WTC11 (cell line): ENCODE measurements at regions not wholly inside any gene's neighbourhood (a gene's known extent, or its start where the extent isn't known, plus 50 kb on each side); places are given as distances from the start of the nearest gene placed in this dataset.

ENCODE experiments used
- ATAC-seq: fragments of 200-7000 bp; cut with Tn5 transposase; 2 replicates; pipeline ENCODE4 v1.10.0; 2021; ENCODE audit warnings: mild to moderate bottlenecking, moderate library complexity
- CTCF ChIA-PET: fragments of 300-600 bp; sonication (Branson Sonifier 250); formaldehyde crosslinking; loops from one replicate; lab custom pipeline; 2021; ENCODE audit warnings: antibody characterized with exemption; lab: Charles Lee
- POLR2A ChIA-PET: fragments of 350-600 bp; sonication (Branson Sonifier 250); formaldehyde crosslinking; loops from one replicate; lab custom pipeline; 2021; ENCODE audit warnings: antibody characterized with exemption; lab: Charles Lee
- DNase-seq: peaks from one replicate; pipeline ENCODE4 v3.0.0; 2021; ENCODE audit warnings: low spot score
- H3K27ac Mint-ChIP-seq: 2 replicates; pipeline ENCODE4 v1.8.0; 2021; ENCODE audit warnings: mixed read lengths
- H3K27me3 Mint-ChIP-seq: 2 replicates; pipeline ENCODE4 v1.8.0; 2021; ENCODE audit warnings: low read depth, mild to moderate bottlenecking, moderate library complexity, mixed read lengths
- H3K36me3 Mint-ChIP-seq: 2 replicates; pipeline ENCODE4 v1.8.0; 2021; ENCODE audit warnings: mixed read lengths
- H3K4me1 Mint-ChIP-seq: 2 replicates; pipeline ENCODE4 v1.8.0; 2022; ENCODE audit warnings: mixed read lengths
- H3K4me3 Mint-ChIP-seq: 2 replicates; pipeline ENCODE4 v1.8.0; 2021; ENCODE audit warnings: mild to moderate bottlenecking, moderate library complexity, mixed read lengths
- H3K9me3 Mint-ChIP-seq: 2 replicates; pipeline ENCODE4 v1.8.0; 2021; ENCODE audit warnings: mixed read lengths
- ATF1 ChIP-seq: sonication (generic); formaldehyde crosslinking; IDR thresholded peaks from 2 replicates; pipeline ENCODE4 v1.8.1; 2023; ENCODE audit warnings: mild to moderate bottlenecking, moderate library complexity, missing genetic modification reagents
- EMX1 ChIP-seq: fragments of 250-450 bp; sonication (Bioruptor Pico); IDR thresholded peaks from 2 replicates; pipeline ENCODE4 v1.8.0; 2021; ENCODE audit warnings: mild to moderate bottlenecking
- FOXK1 ChIP-seq: sonication (generic); formaldehyde crosslinking; IDR thresholded peaks from 2 replicates; pipeline ENCODE4 v1.8.0; 2022; ENCODE audit warnings: mild to moderate bottlenecking, moderate library complexity, missing genetic modification reagents
- SMAD3 ChIP-seq: sonication (generic); formaldehyde crosslinking; IDR thresholded peaks from 2 replicates; pipeline ENCODE4 v1.8.0; 2022; ENCODE audit warnings: missing genetic modification reagents, mild to moderate bottlenecking, borderline replicate concordance
- SP1 ChIP-seq: sonication (generic); formaldehyde crosslinking; conservative IDR thresholded peaks from 2 replicates; pipeline ENCODE4 v1.8.1; 2022; ENCODE audit warnings: missing genetic modification reagents
- TEAD1 ChIP-seq: sonication (generic); formaldehyde crosslinking; IDR thresholded peaks from 2 replicates; pipeline ENCODE4 v1.8.0; 2022; ENCODE audit warnings: mild to moderate bottlenecking, missing genetic modification reagents
- ZNF121 ChIP-seq: sonication (generic); formaldehyde crosslinking; IDR thresholded peaks from 2 replicates; pipeline ENCODE4 v1.8.0; 2023; ENCODE audit warnings: missing genetic modification reagents
- ZNF671 ChIP-seq: fragments of 250-450 bp; sonication (Bioruptor Pico); IDR thresholded peaks from 2 replicates; pipeline ENCODE4 v1.8.0; 2021; ENCODE audit warnings: mild to moderate bottlenecking
- TF ChIP-seq, protein P1 (sequence below): fragments of 250-450 bp; sonication (Bioruptor Pico); IDR thresholded peaks from 2 replicates; pipeline ENCODE4 v1.9.0; 2021; ENCODE audit warnings: mild to moderate bottlenecking
- TF ChIP-seq, protein P2 (sequence below): sonication (generic); formaldehyde crosslinking; conservative IDR thresholded peaks from 2 replicates; pipeline ENCODE4 v1.8.1; 2022; ENCODE audit warnings: mild to moderate bottlenecking, missing genetic modification reagents
- TF ChIP-seq, protein P3 (sequence below): fragments of 250-450 bp; sonication (Bioruptor Pico); IDR thresholded peaks from 2 replicates; pipeline ENCODE4 v1.9.0; 2021; ENCODE audit warnings: mild to moderate bottlenecking, borderline replicate concordance
- TF ChIP-seq, protein P4 (sequence below): sonication (generic); formaldehyde crosslinking; IDR thresholded peaks from 2 replicates; pipeline ENCODE4 v1.8.0; 2022; ENCODE audit warnings: mild to moderate bottlenecking, missing genetic modification reagents
- TF ChIP-seq, protein P5 (sequence below): fragments of 250-450 bp; sonication (Bioruptor Pico); conservative IDR thresholded peaks from 2 replicates; pipeline ENCODE4 v1.9.0; 2021; ENCODE audit warnings: mild to moderate bottlenecking
- TF ChIP-seq, protein P6 (sequence below): sonication (generic); formaldehyde crosslinking; IDR thresholded peaks from 2 replicates; pipeline ENCODE4 v1.8.1; 2022; ENCODE audit warnings: missing genetic modification reagents, borderline replicate concordance
- TF ChIP-seq, protein P7 (sequence below): sonication (generic); formaldehyde crosslinking; IDR thresholded peaks from 2 replicates; pipeline ENCODE4 v1.8.1; 2023; ENCODE audit warnings: mild to moderate bottlenecking, missing genetic modification reagents
- TF ChIP-seq, protein P8 (sequence below): sonication (generic); formaldehyde crosslinking; IDR thresholded peaks from 2 replicates; pipeline ENCODE4 v1.8.0; 2023; ENCODE audit warnings: mild to moderate bottlenecking, missing genetic modification reagents

DNA sequence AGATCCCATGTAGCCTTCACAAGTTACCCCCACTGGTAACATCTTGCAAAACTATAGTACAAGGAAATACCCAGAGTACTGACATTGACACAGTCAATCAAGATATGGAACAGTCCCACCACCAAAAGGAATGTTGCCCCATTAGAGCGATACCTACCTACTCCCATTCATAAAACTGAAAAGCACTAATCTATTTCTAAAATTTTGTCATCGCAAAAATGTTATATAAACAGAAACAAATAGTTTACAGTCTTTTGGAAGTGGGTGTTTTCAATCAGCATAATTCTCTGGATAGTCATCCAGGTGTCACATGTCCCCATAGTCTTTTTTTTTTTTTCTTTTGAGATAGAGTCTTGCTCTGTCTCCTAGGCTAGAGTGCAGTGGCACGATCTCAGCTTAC, 156.9 kb upstream of the AGTR1 start:
- Mint-ChIP-seq H3K27me3 (no peaks in the 10 kb centered on the region), H3K9me3 (no peaks in the 10 kb centered on the region), H3K36me3 (no peaks in the 10 kb centered on the region), H3K4me1 (no peaks in the 10 kb centered on the region), H3K4me3 (no peak overlapping the region), H3K27ac (no peak overlapping the region)
- DNase-seq (no peak), ATAC-seq (no peak)
- TF ChIP-seq SMAD3 (CRISPR knock-in tag) (no peak), FOXK1 (no peak), EMX1 (no peak), SP1 (CRISPR knock-in tag) (no peak), ATF1 (CRISPR knock-in tag) (no peak), ZNF121 (CRISPR knock-in tag) (no peak), ZNF671 (CRISPR knock-in tag) (no peak), TEAD1 (CRISPR knock-in tag) (no peak)
- TF ChIP-seq, protein P1, sequence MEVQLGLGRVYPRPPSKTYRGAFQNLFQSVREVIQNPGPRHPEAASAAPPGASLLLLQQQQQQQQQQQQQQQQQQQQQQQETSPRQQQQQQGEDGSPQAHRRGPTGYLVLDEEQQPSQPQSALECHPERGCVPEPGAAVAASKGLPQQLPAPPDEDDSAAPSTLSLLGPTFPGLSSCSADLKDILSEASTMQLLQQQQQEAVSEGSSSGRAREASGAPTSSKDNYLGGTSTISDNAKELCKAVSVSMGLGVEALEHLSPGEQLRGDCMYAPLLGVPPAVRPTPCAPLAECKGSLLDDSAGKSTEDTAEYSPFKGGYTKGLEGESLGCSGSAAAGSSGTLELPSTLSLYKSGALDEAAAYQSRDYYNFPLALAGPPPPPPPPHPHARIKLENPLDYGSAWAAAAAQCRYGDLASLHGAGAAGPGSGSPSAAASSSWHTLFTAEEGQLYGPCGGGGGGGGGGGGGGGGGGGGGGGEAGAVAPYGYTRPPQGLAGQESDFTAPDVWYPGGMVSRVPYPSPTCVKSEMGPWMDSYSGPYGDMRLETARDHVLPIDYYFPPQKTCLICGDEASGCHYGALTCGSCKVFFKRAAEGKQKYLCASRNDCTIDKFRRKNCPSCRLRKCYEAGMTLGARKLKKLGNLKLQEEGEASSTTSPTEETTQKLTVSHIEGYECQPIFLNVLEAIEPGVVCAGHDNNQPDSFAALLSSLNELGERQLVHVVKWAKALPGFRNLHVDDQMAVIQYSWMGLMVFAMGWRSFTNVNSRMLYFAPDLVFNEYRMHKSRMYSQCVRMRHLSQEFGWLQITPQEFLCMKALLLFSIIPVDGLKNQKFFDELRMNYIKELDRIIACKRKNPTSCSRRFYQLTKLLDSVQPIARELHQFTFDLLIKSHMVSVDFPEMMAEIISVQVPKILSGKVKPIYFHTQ (CRISPR knock-in tag): no peak
- TF ChIP-seq, protein P2, sequence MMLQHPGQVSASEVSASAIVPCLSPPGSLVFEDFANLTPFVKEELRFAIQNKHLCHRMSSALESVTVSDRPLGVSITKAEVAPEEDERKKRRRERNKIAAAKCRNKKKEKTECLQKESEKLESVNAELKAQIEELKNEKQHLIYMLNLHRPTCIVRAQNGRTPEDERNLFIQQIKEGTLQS (CRISPR knock-in tag): no peak
- TF ChIP-seq, protein P3, sequence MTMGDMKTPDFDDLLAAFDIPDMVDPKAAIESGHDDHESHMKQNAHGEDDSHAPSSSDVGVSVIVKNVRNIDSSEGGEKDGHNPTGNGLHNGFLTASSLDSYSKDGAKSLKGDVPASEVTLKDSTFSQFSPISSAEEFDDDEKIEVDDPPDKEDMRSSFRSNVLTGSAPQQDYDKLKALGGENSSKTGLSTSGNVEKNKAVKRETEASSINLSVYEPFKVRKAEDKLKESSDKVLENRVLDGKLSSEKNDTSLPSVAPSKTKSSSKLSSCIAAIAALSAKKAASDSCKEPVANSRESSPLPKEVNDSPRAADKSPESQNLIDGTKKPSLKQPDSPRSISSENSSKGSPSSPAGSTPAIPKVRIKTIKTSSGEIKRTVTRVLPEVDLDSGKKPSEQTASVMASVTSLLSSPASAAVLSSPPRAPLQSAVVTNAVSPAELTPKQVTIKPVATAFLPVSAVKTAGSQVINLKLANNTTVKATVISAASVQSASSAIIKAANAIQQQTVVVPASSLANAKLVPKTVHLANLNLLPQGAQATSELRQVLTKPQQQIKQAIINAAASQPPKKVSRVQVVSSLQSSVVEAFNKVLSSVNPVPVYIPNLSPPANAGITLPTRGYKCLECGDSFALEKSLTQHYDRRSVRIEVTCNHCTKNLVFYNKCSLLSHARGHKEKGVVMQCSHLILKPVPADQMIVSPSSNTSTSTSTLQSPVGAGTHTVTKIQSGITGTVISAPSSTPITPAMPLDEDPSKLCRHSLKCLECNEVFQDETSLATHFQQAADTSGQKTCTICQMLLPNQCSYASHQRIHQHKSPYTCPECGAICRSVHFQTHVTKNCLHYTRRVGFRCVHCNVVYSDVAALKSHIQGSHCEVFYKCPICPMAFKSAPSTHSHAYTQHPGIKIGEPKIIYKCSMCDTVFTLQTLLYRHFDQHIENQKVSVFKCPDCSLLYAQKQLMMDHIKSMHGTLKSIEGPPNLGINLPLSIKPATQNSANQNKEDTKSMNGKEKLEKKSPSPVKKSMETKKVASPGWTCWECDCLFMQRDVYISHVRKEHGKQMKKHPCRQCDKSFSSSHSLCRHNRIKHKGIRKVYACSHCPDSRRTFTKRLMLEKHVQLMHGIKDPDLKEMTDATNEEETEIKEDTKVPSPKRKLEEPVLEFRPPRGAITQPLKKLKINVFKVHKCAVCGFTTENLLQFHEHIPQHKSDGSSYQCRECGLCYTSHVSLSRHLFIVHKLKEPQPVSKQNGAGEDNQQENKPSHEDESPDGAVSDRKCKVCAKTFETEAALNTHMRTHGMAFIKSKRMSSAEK (CRISPR knock-in tag): no peak
- TF ChIP-seq, protein P4, sequence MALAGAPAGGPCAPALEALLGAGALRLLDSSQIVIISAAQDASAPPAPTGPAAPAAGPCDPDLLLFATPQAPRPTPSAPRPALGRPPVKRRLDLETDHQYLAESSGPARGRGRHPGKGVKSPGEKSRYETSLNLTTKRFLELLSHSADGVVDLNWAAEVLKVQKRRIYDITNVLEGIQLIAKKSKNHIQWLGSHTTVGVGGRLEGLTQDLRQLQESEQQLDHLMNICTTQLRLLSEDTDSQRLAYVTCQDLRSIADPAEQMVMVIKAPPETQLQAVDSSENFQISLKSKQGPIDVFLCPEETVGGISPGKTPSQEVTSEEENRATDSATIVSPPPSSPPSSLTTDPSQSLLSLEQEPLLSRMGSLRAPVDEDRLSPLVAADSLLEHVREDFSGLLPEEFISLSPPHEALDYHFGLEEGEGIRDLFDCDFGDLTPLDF (CRISPR knock-in tag): no peak
- TF ChIP-seq, protein P5, sequence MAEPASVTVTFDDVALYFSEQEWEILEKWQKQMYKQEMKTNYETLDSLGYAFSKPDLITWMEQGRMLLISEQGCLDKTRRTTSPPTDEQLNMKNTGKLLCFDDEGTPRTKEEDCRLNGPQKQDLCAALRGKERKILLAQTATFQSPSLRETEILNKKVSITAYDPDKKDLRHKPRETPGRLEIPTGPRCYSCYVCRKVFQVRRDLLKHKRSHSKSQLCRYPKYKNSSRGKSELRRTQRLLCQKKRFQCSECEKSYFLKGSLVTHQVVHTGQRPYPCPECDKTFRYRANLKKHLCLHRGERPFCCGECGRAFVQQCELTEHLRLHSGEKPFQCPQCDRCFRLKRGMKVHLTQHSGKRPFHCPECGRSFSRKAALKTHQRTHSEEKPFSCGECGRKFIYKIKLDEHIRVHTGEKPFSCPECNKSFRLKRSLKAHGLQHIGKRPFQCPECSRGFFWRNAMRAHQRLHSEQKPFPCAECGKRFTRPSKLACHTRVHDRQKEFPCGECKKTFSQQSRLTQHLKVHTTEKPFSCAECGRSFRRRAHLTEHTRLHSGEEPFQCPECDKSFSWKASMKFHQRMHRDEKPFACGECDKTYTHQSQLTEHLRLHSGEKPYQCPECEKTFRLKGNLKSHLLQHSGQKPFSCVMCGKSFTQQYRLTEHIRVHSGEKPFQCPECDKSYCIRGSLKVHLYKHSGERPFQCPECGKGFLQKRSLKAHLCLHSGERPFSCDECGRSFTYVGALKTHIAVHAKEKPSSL (CRISPR knock-in tag): no peak
- TF ChIP-seq, protein P6, sequence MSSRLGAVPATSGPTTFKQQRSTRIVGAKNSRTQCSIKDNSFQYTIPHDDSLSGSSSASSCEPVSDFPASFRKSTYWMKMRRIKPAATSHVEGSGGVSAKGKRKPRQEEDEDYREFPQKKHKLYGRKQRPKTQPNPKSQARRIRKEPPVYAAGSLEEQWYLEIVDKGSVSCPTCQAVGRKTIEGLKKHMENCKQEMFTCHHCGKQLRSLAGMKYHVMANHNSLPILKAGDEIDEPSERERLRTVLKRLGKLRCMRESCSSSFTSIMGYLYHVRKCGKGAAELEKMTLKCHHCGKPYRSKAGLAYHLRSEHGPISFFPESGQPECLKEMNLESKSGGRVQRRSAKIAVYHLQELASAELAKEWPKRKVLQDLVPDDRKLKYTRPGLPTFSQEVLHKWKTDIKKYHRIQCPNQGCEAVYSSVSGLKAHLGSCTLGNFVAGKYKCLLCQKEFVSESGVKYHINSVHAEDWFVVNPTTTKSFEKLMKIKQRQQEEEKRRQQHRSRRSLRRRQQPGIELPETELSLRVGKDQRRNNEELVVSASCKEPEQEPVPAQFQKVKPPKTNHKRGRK (CRISPR knock-in tag): no peak
- TF ChIP-seq, protein P7, sequence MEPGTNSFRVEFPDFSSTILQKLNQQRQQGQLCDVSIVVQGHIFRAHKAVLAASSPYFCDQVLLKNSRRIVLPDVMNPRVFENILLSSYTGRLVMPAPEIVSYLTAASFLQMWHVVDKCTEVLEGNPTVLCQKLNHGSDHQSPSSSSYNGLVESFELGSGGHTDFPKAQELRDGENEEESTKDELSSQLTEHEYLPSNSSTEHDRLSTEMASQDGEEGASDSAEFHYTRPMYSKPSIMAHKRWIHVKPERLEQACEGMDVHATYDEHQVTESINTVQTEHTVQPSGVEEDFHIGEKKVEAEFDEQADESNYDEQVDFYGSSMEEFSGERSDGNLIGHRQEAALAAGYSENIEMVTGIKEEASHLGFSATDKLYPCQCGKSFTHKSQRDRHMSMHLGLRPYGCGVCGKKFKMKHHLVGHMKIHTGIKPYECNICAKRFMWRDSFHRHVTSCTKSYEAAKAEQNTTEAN (CRISPR knock-in tag): no peak
- TF ChIP-seq, protein P8, sequence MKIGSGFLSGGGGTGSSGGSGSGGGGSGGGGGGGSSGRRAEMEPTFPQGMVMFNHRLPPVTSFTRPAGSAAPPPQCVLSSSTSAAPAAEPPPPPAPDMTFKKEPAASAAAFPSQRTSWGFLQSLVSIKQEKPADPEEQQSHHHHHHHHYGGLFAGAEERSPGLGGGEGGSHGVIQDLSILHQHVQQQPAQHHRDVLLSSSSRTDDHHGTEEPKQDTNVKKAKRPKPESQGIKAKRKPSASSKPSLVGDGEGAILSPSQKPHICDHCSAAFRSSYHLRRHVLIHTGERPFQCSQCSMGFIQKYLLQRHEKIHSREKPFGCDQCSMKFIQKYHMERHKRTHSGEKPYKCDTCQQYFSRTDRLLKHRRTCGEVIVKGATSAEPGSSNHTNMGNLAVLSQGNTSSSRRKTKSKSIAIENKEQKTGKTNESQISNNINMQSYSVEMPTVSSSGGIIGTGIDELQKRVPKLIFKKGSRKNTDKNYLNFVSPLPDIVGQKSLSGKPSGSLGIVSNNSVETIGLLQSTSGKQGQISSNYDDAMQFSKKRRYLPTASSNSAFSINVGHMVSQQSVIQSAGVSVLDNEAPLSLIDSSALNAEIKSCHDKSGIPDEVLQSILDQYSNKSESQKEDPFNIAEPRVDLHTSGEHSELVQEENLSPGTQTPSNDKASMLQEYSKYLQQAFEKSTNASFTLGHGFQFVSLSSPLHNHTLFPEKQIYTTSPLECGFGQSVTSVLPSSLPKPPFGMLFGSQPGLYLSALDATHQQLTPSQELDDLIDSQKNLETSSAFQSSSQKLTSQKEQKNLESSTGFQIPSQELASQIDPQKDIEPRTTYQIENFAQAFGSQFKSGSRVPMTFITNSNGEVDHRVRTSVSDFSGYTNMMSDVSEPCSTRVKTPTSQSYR (CRISPR knock-in tag): no peak
- ChIA-PET POLR2A (no interaction called here), CTCF (no interaction called here)
